ENCODE measurements at regions not wholly inside any gene's neighbourhood (a gene's known extent, or its start where the extent isn't known, plus 50 kb on each side); places are given as distances from the start of the nearest gene placed in this dataset.

- DNase-seq: no peak
Measured at GRCh38 chr5:73256012-73256411, 83.0 kb downstream of the TMEM174 start.

- no peak for DNase-seq
Measured at GRCh38 chr5:73254642-73255041, 81.6 kb downstream of the TMEM174 start.

- no peak for DNase-seq
Measured at GRCh38 chr5:73253047-73253660, 80.2 kb downstream of the TMEM174 start.

- DNase-seq: no peak
Measured at GRCh38 chr5:73250645-73251044, 77.7 kb downstream of the TMEM174 start.

GRCh38 chr5:73242735-73243134 is 69.7 kb downstream of the TMEM174 start:
- DNase-seq: no peak

GRCh38 chr5:73238873-73239272 is 65.9 kb downstream of the TMEM174 start:
- no peak for DNase-seq

GRCh38 chr5:73236541-73237128 is 63.6 kb downstream of the TMEM174 start:
- no peak for DNase-seq

GRCh38 chr5:73234204-73234555 is 61.2 kb downstream of the TMEM174 start:
- no peak for DNase-seq

GRCh38 chr5:73233461-73234203 is 60.6 kb downstream of the TMEM174 start:
- DNase-seq: no peak

- no peak for DNase-seq
Measured at GRCh38 chr5:73233053-73233460, 60.1 kb downstream of the TMEM174 start.

- no peak for DNase-seq
Measured at GRCh38 chr5:73232266-73233041, 59.5 kb downstream of the TMEM174 start.

- DNase-seq: no peak
Measured at GRCh38 chr5:73231246-73231778, 58.3 kb downstream of the TMEM174 start.

GRCh38 chr5:73230264-73231245 is 57.6 kb downstream of the TMEM174 start:
- no peak for DNase-seq

- no peak for DNase-seq
Measured at GRCh38 chr5:73229271-73229670, 56.3 kb downstream of the TMEM174 start.

- DNase-seq: no peak
Measured at GRCh38 chr5:73228052-73228451, 55.1 kb downstream of the TMEM174 start.
